GM12878 (cell line): ENCODE measurements at regions not wholly inside any gene's neighbourhood (a gene's known extent, or its start where the extent isn't known, plus 50 kb on each side); places are given as distances from the start of the nearest gene placed in this dataset.

Experiments used
- CBFB ChIP-seq: IDR thresholded peaks from 2 replicates; pipeline ENCODE4 v1.6.1; 2016; ENCODE audit warnings: antibody characterized with exemption, low read depth
- CTCF ChIP-seq, 3 experiments: IDR thresholded peaks in 2 of 3; conservative IDR thresholded peaks in 1 of 3; 2 replicates each; pipeline ENCODE4 v1.5.1; 2011; ENCODE audit warnings: low read depth in 3 of 3, low read length in 3 of 3, mild to moderate bottlenecking in 3 of 3, control low read depth in 2 of 3, moderate library complexity in 2 of 3, inconsistent platforms in 1 of 3, mixed read lengths in 1 of 3; ENCODE audit not compliant: control insufficient read depth in 2 of 3, insufficient read depth in 1 of 3; ENCODE audit errors: extremely low read depth in 1 of 3
- FOXM1 ChIP-seq: IDR thresholded peaks from 2 replicates; pipeline ENCODE4 v1.6.1; 2012; ENCODE audit warnings: low read depth, mild to moderate bottlenecking, inconsistent platforms, low read length, moderate library complexity
- GABPA ChIP-seq: IDR thresholded peaks from 2 replicates; pipeline ENCODE4 v1.6.1; 2014; ENCODE audit warnings: antibody characterized with exemption, low read depth, mild to moderate bottlenecking, inconsistent platforms
- HDAC2 ChIP-seq: fragments of 200-600 bp; sonication (generic); IDR thresholded peaks from 2 replicates; pipeline ENCODE4 v1.6.1; 2017
- PKNOX1 ChIP-seq: fragments of 450-650 bp; IDR thresholded peaks from 2 replicates; pipeline ENCODE4 v1.6.1; 2016; ENCODE audit warnings: mild to moderate bottlenecking
- POLR2A ChIP-seq: IDR thresholded peaks from 2 replicates; pipeline ENCODE4 v1.6.1; 2011; ENCODE audit warnings: low read depth, mild to moderate bottlenecking, low read length
- SMC3 ChIP-seq: IDR thresholded peaks from 2 replicates; pipeline ENCODE4 v1.6.1; 2011; ENCODE audit warnings: low read length, improper control_type of control experiment, borderline replicate concordance
- SRF ChIP-seq, 2 experiments: IDR thresholded peaks; 2 replicates each; pipeline ENCODE4 v1.6.1; 2011; ENCODE audit warnings: low read depth in 2 of 2, low read length in 2 of 2, mild to moderate bottlenecking in 1 of 2, moderate library complexity in 1 of 2
- TAF1 ChIP-seq: IDR thresholded peaks from 2 replicates; pipeline ENCODE4 v1.6.1; 2011; ENCODE audit warnings: mild to moderate bottlenecking, low read depth, low read length, borderline replicate concordance
- TCF12 ChIP-seq: IDR thresholded peaks from 2 replicates; pipeline ENCODE4 v1.6.1; 2011; ENCODE audit warnings: low read depth, mild to moderate bottlenecking, low read length

DNA sequence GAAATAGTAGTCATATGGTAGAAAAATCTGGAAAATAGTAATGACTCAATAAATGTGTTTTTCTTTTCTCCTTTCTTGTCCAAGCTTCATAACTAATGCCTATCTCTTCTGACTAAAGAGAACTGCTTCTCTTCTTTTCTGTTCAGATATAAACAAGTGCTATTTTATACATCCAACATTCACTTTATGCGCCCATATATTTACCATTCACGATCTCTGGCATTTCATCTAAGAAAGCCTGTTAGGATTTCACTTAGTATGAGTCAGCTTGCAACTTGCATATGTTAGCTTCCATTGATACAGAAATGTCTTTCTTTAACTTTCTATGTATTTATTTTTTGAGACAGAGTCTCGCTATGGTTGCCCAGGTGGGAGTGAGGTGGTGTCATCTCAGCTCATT, 224.9 kb downstream of the VAPA start:
- TF ChIP-seq PKNOX1 (no peak), GABPA (no peak), CBFB (no peak), SMC3 (no peak), TCF12 (no peak), FOXM1 (no peak), POLR2A (no peak), SRF (IDR thresholded peaks at IDR 0.05; ENCODE audit: low read depth in 2 of 2, low read length in 2 of 2) (no peak), TAF1 (no peak), CTCF (IDR thresholded peaks at IDR 0.05 in 2 of 3, conservative IDR thresholded peaks at IDR 0.05 in 1 of 3; ENCODE audit: control insufficient read depth in 2 of 3, extremely low read depth in 1 of 3, insufficient read depth in 1 of 3, low read depth in 3 of 3, low read length in 3 of 3) (no peak), HDAC2 (no peak)
